ENCODE measurements at regions not wholly inside any gene's neighbourhood (a gene's known extent, or its start where the extent isn't known, plus 50 kb on each side); places are given as distances from the start of the nearest gene placed in this dataset.

GRCh38 chrX:69215161-69215875 lies 50.1 kb upstream of the PJA1 start:
- SMC1A ChIA-PET (ENCODE audit: uncharacterized antibody, unreplicated experiment): no interaction called here
- 33% methylated on average over 17 of the region's 17 CpGs for WGBS (ENCODE audit: insufficient coverage, insufficient replicate concordance, low lambda C conversion rate, missing lambda C conversion rate)
- no peak overlapping the region for H3K9ac ChIP-seq (ENCODE audit: control insufficient read depth, insufficient read depth, low read length)
- no TSS peak for BruUV-seq (replicated peaks)
- no peaks in the 10 kb centered on the region for H3K4me1 ChIP-seq (ENCODE audit: control insufficient read depth, insufficient read depth, low read length)
- CTCF ChIA-PET: no interaction called here
- no peaks in the 10 kb centered on the region for H3K9me3 ChIP-seq (replicated peaks; ENCODE audit: control insufficient read depth, insufficient read depth, low read length)
- intact Hi-C loops (cut with micrococcal nuclease; ENCODE audit: unreplicated experiment): no loop called here
- POLR2A ChIA-PET: no interaction called here
- no peaks in the 10 kb centered on the region for H3K79me2 ChIP-seq (ENCODE audit: control insufficient read depth, insufficient read depth, low read length)
- H3K36me3 ChIP-seq (ENCODE audit: control insufficient read depth in 2 of 2, insufficient read depth in 2 of 2, low read length in 1 of 2): no peaks in the 10 kb centered on the region
- H3K4me2 ChIP-seq (ENCODE audit: control insufficient read depth, insufficient read depth): no peak overlapping the region
- TF ChIP-seq NFYA (IDR thresholded peaks at IDR 0.05; ENCODE audit: borderline replicate concordance, low read depth, low read length) (no peak), BCLAF1 (IDR thresholded peaks at IDR 0.05) (no peak)
- FAIRE-seq (no peak), DNase-seq (ENCODE audit: low read depth, low spot score) (no peak), ATAC-seq (no peak)
- H4K20me1 ChIP-seq (ENCODE audit: control insufficient read depth, insufficient read depth): no peaks in the 10 kb centered on the region
- no peak overlapping the region for H3K4me3 ChIP-seq
- no peak overlapping the region for H3K27ac ChIP-seq (ENCODE audit: control insufficient read depth, insufficient read depth)
- in situ Hi-C loops (cut with MboI): loop anchor here (5.0 kb wide), 1 partner anchor 388 kb away; the partner anchor contains the start of gene EFNB1
- no peak overlapping the region for H2AFZ ChIP-seq (ENCODE audit: control insufficient read depth, low read depth, low read length)
- 0 out of 4 replicates have a peak, but pooled peaks cover 0 to 5% of the 10 kb centered on the region in 2 experiments for H3K27me3 ChIP-seq (replicated peaks in 1 of 2; ENCODE audit: control insufficient read depth in 2 of 2, insufficient read depth in 2 of 2, low read length in 1 of 2)
- RAD21 ChIA-PET (ENCODE audit: unreplicated experiment): no interaction called here
